Glutamatergic neuron (in vitro differentiated cells): ENCODE measurements at regions not wholly inside any gene's neighbourhood (a gene's known extent, or its start where the extent isn't known, plus 50 kb on each side); places are given as distances from the start of the nearest gene placed in this dataset.

Experiments used
- DNase-seq: peaks from one replicate; pipeline ENCODE4 v3.0.0; 2022
- H3K27ac Mint-ChIP-seq: one replicate; pipeline ENCODE4 v1.8.0; 2020; ENCODE audit warnings: mild to moderate bottlenecking, mixed read lengths, inconsistent platforms; ENCODE audit not compliant: unreplicated experiment
- H3K27me3 Mint-ChIP-seq: one replicate; pipeline ENCODE4 v1.8.0; 2020; ENCODE audit warnings: mild to moderate bottlenecking, moderate library complexity, mixed read lengths, inconsistent platforms; ENCODE audit not compliant: unreplicated experiment
- H3K36me3 Mint-ChIP-seq: one replicate; pipeline ENCODE4 v1.8.0; 2020; ENCODE audit warnings: mild to moderate bottlenecking, mixed read lengths, inconsistent platforms; ENCODE audit not compliant: unreplicated experiment
- H3K4me1 Mint-ChIP-seq: one replicate; pipeline ENCODE4 v1.8.0; 2020; ENCODE audit warnings: mild to moderate bottlenecking, low read depth, mixed read lengths, inconsistent platforms; ENCODE audit not compliant: unreplicated experiment
- H3K4me3 Mint-ChIP-seq: one replicate; pipeline ENCODE4 v1.8.0; 2020; ENCODE audit warnings: mild to moderate bottlenecking, mixed read lengths, inconsistent platforms; ENCODE audit not compliant: unreplicated experiment
- H3K9me3 Mint-ChIP-seq: one replicate; pipeline ENCODE4 v1.8.0; 2020; ENCODE audit warnings: mild to moderate bottlenecking, moderate library complexity, mixed read lengths, inconsistent platforms; ENCODE audit not compliant: unreplicated experiment
- TF ChIP-seq, protein P1 (sequence below): fragments of 200-600 bp; sonication (generic); IDR thresholded peaks from one replicate; pipeline ENCODE4 v1.5.0; 2021; ENCODE audit not compliant: partially characterized antibody, unreplicated experiment

DNA sequence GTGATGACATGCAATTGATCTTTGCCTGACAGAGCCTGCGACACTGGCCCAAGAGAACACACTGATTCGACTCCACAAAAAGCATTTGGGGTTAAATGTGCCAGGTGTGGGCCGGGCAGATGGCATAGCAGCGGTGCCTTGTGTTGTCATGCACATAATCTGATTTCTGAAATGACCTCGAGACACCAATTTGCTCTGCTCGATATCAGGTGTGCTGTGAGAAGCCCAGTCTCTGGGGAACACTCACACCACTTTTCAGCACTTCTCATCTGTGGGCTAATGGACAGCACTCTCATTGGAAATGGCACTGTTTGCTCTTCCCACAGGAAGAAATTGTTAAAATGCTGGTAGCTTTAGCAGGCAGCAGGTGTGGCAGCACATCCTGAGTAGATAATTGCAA is 738.3 kb upstream of the TENM3 start:
- Mint-ChIP-seq H3K27me3 (peaks cover 6% of the 10 kb centered on the region), H3K4me3 (peak overlapping the region; percentile 61), H3K9me3 (peaks cover 9% of the 10 kb centered on the region), H3K27ac (peak overlapping the region; percentile 95), H3K4me1 (peaks cover 64% of the 10 kb centered on the region), H3K36me3 (peaks cover 3% of the 10 kb centered on the region)
- TF ChIP-seq, protein P1, sequence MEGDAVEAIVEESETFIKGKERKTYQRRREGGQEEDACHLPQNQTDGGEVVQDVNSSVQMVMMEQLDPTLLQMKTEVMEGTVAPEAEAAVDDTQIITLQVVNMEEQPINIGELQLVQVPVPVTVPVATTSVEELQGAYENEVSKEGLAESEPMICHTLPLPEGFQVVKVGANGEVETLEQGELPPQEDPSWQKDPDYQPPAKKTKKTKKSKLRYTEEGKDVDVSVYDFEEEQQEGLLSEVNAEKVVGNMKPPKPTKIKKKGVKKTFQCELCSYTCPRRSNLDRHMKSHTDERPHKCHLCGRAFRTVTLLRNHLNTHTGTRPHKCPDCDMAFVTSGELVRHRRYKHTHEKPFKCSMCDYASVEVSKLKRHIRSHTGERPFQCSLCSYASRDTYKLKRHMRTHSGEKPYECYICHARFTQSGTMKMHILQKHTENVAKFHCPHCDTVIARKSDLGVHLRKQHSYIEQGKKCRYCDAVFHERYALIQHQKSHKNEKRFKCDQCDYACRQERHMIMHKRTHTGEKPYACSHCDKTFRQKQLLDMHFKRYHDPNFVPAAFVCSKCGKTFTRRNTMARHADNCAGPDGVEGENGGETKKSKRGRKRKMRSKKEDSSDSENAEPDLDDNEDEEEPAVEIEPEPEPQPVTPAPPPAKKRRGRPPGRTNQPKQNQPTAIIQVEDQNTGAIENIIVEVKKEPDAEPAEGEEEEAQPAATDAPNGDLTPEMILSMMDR = no peak
- DNase-seq = peak; percentile 82

DNA sequence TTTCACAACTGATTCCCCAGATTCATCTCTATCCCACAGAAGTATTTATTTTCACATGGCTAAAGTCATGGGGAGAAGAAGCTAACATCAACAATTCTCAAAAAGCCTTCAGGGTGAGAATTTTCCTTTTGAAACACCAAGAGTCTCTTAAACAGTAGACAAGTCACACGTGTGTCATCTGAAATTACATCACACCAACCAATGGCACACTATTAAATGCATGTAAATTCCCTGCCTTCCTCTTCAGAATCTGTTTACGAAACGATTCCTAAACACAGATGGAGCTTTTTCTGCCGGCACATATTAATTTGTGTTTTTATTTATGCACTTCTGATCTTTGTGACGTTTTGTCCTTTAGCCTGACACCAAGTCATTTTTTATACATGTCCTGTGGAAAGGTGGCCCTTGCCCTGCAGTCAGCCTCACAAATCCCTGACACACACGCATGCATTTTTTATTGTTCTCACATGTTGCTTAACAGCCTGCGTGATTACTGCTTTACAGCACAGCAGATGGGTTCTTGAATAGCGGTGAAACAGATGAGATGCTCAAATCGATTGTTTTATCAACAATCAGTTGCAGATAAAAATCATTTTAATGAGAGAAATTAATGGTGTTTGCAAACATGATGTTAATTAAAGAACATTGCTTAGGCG is 735.9 kb upstream of the TENM3 start:
- no peak for DNase-seq
- H3K36me3 Mint-ChIP-seq = peaks cover under 1% of the 10 kb centered on the region
- peak overlapping the region; percentile 88 for H3K27ac Mint-ChIP-seq
- H3K4me1 Mint-ChIP-seq = peaks cover 64% of the 10 kb centered on the region
- TF ChIP-seq, protein P1 = no peak
- H3K9me3 Mint-ChIP-seq = peaks cover 7% of the 10 kb centered on the region
- H3K4me3 Mint-ChIP-seq = peak overlapping the region; percentile 3
- H3K27me3 Mint-ChIP-seq = peaks cover 6% of the 10 kb centered on the region

DNA sequence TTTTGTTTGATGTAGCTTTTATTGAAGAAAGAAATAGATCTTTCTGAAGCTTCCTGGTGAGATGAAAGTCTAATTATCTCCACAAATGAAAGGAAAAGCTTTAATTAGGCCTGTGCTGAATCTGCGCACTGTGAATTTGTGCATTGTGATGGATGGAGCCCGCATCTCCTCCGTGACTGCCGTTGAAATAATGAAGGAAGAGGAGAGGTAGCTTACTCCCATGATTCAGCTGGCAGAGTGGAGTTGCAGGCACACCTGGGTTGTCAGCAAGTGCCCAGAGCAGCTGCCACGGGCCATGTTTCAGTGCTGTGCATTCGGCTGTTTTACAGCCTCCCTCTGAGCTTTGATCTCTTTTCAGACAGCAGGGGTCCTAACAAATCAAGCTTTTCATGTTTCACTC is 735.3 kb upstream of the TENM3 start:
- no peak overlapping the region for H3K4me3 Mint-ChIP-seq
- peaks cover 62% of the 10 kb centered on the region for H3K4me1 Mint-ChIP-seq
- H3K9me3 Mint-ChIP-seq = peaks cover 7% of the 10 kb centered on the region
- TF ChIP-seq, protein P1 = no peak
- H3K36me3 Mint-ChIP-seq = no peaks in the 10 kb centered on the region
- H3K27ac Mint-ChIP-seq = peak overlapping the region; percentile 88
- DNase-seq = no peak
- H3K27me3 Mint-ChIP-seq = peaks cover 6% of the 10 kb centered on the region

DNA sequence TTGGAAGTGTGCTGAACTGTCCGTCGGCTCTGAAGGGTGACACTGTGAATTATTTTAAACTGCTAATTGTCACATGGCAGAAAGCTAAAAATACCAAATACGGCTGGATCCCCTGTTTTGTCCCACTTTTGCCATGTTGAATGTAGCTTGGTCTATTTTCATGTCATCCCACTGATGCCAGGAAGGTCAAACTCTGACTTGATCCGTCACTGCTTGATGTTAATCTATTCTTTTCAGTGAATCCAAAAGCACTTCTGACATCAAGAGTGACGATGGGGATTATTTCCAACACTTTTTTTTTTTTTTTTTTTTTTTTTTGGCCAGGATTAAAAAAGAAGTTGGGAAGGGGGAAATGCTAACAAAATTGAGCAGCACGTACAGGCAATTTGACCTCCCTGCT is 734.6 kb upstream of the TENM3 start:
- peaks cover 59% of the 10 kb centered on the region for H3K4me1 Mint-ChIP-seq
- peaks cover 6% of the 10 kb centered on the region for H3K27me3 Mint-ChIP-seq
- TF ChIP-seq, protein P1 = no peak
- H3K4me3 Mint-ChIP-seq = no peak overlapping the region
- DNase-seq = no peak
- H3K36me3 Mint-ChIP-seq = no peaks in the 10 kb centered on the region
- H3K27ac Mint-ChIP-seq = peak overlapping the region; percentile 88
- peaks cover 7% of the 10 kb centered on the region for H3K9me3 Mint-ChIP-seq

DNA sequence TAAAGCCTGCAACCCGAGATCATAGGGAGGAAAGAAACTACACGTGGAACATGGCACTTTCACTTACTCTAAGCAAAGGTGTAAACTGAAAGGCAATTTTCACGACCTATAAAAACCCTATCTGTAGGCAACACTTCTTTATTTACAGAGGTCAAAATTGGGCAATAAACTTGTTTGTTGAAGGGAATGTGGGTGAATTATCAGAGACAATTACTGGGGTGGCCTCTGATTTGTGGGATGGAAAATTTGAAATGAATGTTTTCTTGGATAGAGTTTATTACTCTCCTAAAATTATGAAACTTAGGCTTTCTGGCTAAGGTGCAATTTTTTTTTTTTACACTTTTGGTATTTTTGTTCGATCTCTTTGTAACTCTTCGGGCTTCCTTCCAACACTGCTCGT is 734.1 kb upstream of the TENM3 start:
- Mint-ChIP-seq H3K36me3 (no peaks in the 10 kb centered on the region), H3K4me1 (peaks cover 55% of the 10 kb centered on the region), H3K27me3 (peaks cover 6% of the 10 kb centered on the region), H3K27ac (no peak overlapping the region), H3K9me3 (peaks cover 7% of the 10 kb centered on the region), H3K4me3 (no peak overlapping the region)
- DNase-seq = no peak
- TF ChIP-seq, protein P1 = no peak
